GM12873 (cell line): ENCODE measurements at regions not wholly inside any gene's neighbourhood (a gene's known extent, or its start where the extent isn't known, plus 50 kb on each side); places are given as distances from the start of the nearest gene placed in this dataset.

ENCODE experiments used
- CTCF ChIP-seq: IDR thresholded peaks from 2 replicates; pipeline ENCODE4 v1.5.1; 2012; ENCODE audit warnings: low read depth, mild to moderate bottlenecking, moderate library complexity, low read length, control low read depth; ENCODE audit not compliant: insufficient read depth; ENCODE audit errors: missing control alignments

DNA sequence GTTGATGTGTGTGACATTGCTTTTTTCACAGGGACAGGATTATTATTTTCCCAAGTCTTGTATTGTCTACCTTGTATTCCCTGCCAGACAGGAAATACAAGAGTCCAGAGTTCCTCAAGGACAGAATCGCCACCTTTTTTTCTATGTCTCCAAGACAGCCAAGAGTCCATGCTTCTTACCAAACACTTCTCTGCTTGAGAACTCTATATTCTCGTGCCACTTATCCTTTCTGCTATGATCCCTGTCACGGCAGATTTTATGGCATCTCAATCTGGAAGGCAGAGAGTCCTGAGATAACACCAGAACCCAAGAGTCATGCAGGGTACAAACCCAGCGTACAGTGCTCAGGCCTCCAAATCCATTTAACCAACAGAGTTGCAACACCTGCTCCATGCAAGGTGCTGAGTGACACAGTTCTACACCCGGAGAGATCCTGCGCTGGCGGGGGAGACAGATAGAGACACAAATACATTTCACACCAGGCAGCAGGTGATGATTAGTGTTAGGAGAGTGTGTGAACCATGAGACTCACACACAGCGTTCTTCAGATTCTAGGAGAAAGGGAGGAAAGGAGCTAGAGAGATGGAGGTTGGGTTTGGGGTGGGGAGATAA, 107.6 kb downstream of the NAV1 start:
- TF ChIP-seq CTCF = no peak

- no peak for TF ChIP-seq CTCF
Observed at GRCh38 chr1:201647094-201647493, 108.2 kb downstream of the NAV1 start.

DNA sequence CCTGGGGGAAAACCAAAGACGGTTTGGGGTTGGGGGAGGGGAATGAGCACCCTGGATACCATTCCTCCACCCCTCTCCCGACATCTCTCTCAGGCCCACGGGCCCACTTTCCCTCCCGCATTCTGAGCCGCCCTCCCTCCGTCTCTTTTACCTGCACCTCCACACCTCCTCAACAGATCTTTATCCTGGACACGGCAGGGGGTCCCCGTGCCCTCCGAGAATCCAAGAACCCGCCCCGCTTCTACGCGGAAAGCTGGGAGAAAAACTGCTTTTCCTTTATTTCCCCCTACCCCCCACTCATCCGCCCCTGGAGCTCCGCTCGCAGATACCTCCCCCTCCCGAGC, 108.8 kb downstream of the NAV1 start:
- no peak for TF ChIP-seq CTCF

DNA sequence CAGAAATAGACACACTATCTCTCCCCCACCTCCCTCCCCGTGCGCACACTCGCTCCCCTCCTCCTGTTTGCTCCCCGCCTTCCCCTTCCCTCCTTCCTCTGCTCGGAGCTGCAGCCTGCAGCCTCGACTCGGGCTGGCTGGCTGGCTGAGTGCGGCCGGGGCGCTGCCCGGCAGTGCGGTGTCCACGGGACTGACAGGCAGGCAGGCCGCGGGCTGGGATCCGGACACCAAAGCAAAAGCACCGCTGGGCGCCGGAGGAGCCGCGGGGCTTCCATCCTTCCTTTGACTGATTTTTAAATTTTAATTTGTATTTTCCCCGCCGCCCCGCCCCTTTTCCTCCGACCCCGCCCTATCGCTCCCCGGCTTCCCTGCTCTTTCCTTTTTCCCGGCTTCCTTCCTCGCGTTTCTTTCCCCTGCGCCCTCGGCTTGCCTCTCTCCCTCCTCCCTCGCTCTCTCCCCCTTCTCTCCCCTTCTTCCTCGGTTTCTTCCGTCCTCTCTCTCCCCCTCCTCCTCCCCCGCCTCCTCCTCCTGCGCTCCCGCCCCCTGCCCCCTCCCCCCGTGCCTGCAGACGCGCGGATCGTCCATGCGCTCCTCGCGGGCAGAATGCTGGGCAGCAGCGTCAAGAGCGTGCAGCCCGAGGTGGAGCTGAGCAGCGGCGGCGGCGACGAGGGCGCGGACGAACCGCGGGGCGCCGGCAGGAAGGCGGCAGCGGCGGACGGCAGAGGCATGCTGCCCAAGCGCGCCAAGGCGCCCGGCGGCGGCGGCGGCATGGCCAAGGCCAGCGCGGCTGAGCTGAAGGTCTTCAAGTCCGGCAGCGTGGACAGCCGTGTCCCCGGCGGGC, 109.4 kb downstream of the NAV1 start:
- no peak for TF ChIP-seq CTCF

GRCh38 chr1:201648907-201649721, 110.2 kb downstream of the NAV1 start:
- TF ChIP-seq CTCF = no peak

DNA sequence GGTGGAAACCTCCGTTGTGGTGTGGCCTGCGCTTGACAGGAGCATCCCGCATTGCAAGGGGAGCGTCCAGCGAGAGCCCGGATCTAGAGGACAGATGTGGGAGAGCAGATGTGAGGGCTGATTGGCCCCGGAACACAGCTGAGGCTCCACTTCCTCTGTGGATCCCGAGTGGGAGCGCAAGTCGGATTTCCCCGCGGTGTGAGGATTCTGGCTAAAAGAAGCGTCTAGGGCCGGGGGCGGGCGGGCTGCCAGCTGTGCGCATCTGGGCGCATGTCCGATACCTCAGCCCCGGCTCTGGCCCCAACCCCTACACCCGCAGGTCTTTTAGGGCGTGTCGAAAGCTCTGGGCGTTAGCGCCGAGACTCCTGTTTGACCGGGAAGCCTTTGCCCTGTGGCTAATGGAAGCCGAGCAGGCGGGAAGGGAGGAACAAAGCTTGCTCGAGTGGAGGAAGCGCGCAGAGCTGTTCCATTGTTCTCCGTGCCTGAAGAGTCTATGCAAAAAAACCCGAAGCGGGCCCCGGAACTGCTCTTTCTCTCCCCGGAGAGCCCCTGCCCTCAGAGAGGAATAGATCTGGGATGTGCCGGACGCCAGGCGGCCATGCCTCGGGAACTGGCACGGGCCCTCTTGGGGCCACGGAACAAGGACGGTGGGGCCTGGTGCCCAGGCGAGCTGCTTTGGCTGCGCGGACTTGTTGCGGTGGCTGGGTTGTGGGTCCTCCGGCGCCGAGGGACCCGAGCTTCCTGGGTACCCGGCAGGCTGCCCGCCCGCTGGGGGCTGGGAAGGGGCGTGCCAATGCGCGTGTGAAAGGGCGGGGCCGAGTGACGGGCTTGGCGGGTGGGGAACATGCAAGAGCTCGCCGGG, 111.1 kb downstream of the NAV1 start:
- TF ChIP-seq CTCF = no peak
